ENCODE measurements at regions not wholly inside any gene's neighbourhood (a gene's known extent, or its start where the extent isn't known, plus 50 kb on each side); places are given as distances from the start of the nearest gene placed in this dataset.

DNA sequence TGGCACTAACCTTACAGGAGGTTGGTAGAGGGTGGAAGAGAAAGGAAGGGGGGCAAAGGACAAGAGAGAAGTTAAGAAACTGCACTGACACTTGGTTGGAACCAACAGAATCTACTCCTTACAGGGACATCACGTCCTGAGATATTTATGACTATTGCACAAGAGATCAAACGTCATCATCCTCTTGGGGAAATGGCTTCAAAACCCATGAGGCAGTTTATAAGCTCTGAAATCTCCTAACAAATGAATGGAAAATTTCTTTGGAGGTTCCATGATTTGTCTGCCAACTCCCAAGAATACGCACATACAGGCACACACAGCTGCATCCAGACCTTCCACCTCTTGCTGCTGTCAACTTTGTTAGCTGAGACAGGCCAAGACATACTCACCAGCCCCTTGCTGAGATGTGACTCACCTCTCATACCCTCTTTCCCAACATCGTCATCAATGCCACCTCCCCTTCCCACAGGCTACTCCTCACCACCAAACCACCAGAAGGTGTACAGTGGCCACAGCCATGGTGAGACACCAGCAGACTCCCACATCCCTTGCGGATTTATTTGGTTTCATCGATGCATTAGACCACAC is 135.5 kb downstream of the SETD4 start:
- no peak overlapping the region for H3K27ac ChIP-seq
- H3K4me3 ChIP-seq, result no peak overlapping the region
- DNase-seq (no peak), ATAC-seq (no peak)
- no peak for TF ChIP-seq POLR2A (IDR thresholded peaks at IDR 0.05)
- TF ChIP-seq, protein P1, sequence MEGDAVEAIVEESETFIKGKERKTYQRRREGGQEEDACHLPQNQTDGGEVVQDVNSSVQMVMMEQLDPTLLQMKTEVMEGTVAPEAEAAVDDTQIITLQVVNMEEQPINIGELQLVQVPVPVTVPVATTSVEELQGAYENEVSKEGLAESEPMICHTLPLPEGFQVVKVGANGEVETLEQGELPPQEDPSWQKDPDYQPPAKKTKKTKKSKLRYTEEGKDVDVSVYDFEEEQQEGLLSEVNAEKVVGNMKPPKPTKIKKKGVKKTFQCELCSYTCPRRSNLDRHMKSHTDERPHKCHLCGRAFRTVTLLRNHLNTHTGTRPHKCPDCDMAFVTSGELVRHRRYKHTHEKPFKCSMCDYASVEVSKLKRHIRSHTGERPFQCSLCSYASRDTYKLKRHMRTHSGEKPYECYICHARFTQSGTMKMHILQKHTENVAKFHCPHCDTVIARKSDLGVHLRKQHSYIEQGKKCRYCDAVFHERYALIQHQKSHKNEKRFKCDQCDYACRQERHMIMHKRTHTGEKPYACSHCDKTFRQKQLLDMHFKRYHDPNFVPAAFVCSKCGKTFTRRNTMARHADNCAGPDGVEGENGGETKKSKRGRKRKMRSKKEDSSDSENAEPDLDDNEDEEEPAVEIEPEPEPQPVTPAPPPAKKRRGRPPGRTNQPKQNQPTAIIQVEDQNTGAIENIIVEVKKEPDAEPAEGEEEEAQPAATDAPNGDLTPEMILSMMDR (IDR thresholded peaks at IDR 0.05), result no peak
- no peaks in the 10 kb centered on the region for H3K4me1 ChIP-seq
- no peaks in the 10 kb centered on the region for H3K36me3 ChIP-seq
- intact Hi-C loops (cut with DNase I), result no loop called here
- no peaks in the 10 kb centered on the region for H3K9me3 ChIP-seq
- WGBS (ENCODE audit: insufficient coverage, low coverage, low lambda C conversion rate, missing lambda C conversion rate), result 61% methylated on average over 6 of the region's 6 CpGs
- H3K27me3 ChIP-seq, result no peaks in the 10 kb centered on the region

DNA sequence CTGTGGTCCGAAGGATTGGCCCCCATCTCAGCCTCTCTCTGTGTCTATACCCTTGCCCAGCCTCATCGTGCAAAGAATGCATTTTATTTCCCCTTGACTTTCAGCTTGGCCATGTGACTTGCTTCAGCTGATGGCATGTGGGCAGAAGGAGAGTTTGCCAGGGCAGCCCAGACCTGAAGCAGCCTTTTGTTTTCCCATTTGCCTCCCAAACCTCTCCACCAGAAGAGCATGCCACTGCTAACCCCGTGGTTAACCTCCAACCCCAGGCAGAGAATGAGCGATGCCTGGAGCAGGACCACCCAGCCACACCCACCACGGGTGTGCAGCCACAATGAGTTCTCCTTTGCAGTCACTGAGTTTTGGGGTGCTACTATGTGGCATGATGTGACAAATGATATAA is 136.4 kb downstream of the SETD4 start:
- Histone ChIP-seq H3K36me3 (no peaks in the 10 kb centered on the region), H3K9me3 (no peaks in the 10 kb centered on the region), H3K4me3 (no peak overlapping the region), H3K4me1 (no peaks in the 10 kb centered on the region), H3K27me3 (no peaks in the 10 kb centered on the region), H3K27ac (no peak overlapping the region)
- WGBS (ENCODE audit: insufficient coverage, low coverage, low lambda C conversion rate, missing lambda C conversion rate), result 68% methylated on average over 3 of the region's 5 CpGs
- ATAC-seq (no peak), DNase-seq (no peak)
- TF ChIP-seq, protein P1 (IDR thresholded peaks at IDR 0.05), result no peak
- no peak for TF ChIP-seq POLR2A (IDR thresholded peaks at IDR 0.05)
- intact Hi-C loops (cut with DNase I), result no loop called here

DNA sequence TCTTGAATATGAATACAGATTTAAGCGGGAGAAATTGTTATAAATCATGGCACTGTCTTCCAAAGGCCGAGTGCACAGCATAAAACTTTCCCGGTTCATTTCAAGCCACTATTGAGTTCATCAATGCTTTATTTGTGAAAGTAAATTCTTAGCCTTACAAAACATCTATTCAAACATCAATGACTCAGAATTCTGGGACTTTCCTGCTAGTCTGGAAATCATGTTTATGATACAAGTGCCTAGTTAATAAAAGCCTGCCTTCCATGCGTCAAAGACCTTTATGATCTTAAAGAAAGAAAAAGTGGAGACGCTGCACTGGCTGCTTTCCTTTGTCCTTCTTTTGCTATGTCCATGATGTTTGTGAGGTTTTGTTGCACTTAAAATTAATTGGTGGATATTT is 137.7 kb downstream of the SETD4 start:
- ATAC-seq (no peak), DNase-seq (no peak)
- 57% methylated on average over 5 of the region's 5 CpGs for WGBS (ENCODE audit: insufficient coverage, low coverage, low lambda C conversion rate, missing lambda C conversion rate)
- H3K27me3 ChIP-seq, result no peaks in the 10 kb centered on the region
- no peak overlapping the region for H3K27ac ChIP-seq
- H3K4me1 ChIP-seq, result no peaks in the 10 kb centered on the region
- H3K36me3 ChIP-seq, result no peaks in the 10 kb centered on the region
- intact Hi-C loops (cut with DNase I), result no loop called here
- H3K9me3 ChIP-seq, result no peaks in the 10 kb centered on the region
- TF ChIP-seq, protein P1 (IDR thresholded peaks at IDR 0.05), result no peak
- H3K4me3 ChIP-seq, result no peak overlapping the region

DNA sequence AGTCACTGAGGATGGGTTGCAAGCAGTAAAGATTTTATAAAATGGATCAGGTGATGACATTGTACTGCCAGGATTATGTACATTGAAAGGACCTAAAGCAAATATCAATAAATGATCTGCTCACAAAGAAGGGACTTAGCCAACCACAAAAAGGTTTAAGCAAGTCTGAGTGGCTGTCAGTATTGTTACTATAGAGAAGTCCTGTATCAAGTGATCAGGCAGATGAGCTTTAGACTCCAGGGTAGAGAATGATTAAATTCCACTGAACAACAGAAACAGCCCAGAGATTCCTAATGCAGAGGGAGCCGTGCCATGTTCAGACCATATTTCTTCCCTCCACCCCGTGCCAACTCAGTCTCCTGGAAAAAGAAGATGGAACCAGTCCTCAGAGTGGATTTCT is 138.9 kb downstream of the SETD4 start:
- Histone ChIP-seq H3K27me3 (no peaks in the 10 kb centered on the region), H3K36me3 (no peaks in the 10 kb centered on the region), H3K9me3 (no peaks in the 10 kb centered on the region), H3K27ac (no peak overlapping the region), H3K4me1 (no peaks in the 10 kb centered on the region), H3K4me3 (no peak overlapping the region)
- 43% methylated on average over 1 of the region's 2 CpGs for WGBS (ENCODE audit: insufficient coverage, low coverage, low lambda C conversion rate, missing lambda C conversion rate)
- intact Hi-C loops (cut with DNase I), result no loop called here
- DNase-seq (no peak), ATAC-seq (no peak)
- TF ChIP-seq POLR2A (IDR thresholded peaks at IDR 0.05), result no peak
- TF ChIP-seq, protein P1 (IDR thresholded peaks at IDR 0.05), result no peak

DNA sequence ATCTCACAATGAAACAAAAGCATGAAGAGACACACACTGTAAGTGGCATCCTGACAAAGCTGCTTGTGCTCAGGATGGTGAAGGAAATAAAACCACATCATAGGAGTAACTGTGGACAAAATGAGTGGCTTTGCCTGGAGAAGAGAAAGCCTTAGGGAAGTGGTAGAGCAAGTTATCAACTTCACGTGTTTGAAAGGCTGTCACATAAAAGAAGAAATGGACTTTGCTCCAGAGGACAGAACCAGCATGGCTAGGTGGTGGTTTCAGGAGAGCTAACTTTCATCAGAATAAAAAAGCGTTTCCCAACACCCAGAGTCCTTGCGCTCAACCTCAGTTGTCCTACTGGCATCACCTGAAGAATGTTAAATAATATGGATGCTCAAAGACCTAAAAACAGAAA is 139.9 kb downstream of the SETD4 start:
- ATAC-seq (no peak), DNase-seq (no peak)
- H3K27me3 ChIP-seq, result no peaks in the 10 kb centered on the region
- H3K4me1 ChIP-seq, result no peaks in the 10 kb centered on the region
- intact Hi-C loops (cut with DNase I), result no loop called here
- TF ChIP-seq, protein P1 (IDR thresholded peaks at IDR 0.05), result no peak
- no peak for TF ChIP-seq POLR2A (IDR thresholded peaks at IDR 0.05)
- no peak overlapping the region for H3K4me3 ChIP-seq
- H3K27ac ChIP-seq, result no peak overlapping the region
- WGBS (ENCODE audit: insufficient coverage, low coverage, low lambda C conversion rate, missing lambda C conversion rate), result 38% methylated on average over 3 of the region's 3 CpGs
- H3K36me3 ChIP-seq, result no peaks in the 10 kb centered on the region
- no peaks in the 10 kb centered on the region for H3K9me3 ChIP-seq
